GM10248 (cell line): ENCODE measurements at regions not wholly inside any gene's neighbourhood (a gene's known extent, or its start where the extent isn't known, plus 50 kb on each side); places are given as distances from the start of the nearest gene placed in this dataset.

ENCODE experiments used
- CTCF ChIA-PET: fragments of 300-600 bp; sonication (Branson Sonifier 250); formaldehyde crosslinking; extraction: SDS; loops from one replicate; lab custom pipeline; 2021; ENCODE audit warnings: antibody characterized with exemption; lab: Yijun Ruan, JAX
- POLR2A ChIA-PET: fragments of 350-650 bp; sonication (Branson Sonifier 250); formaldehyde crosslinking; extraction: SDS; loops from one replicate; lab custom pipeline; 2020; ENCODE audit warnings: antibody characterized with exemption; lab: Yijun Ruan, JAX
- DNase-seq: peaks from one replicate; pipeline ENCODE4 v3.0.0; 2012; ENCODE audit errors: extremely low spot score
- CTCF ChIP-seq: IDR thresholded peaks from 2 replicates; pipeline ENCODE4 v1.5.1; 2012; ENCODE audit warnings: mild to moderate bottlenecking, low read depth; ENCODE audit errors: extremely low read depth, missing control alignments, control extremely low read depth

- ChIA-PET POLR2A (interaction anchor here (0.6 kb wide), 1 partner anchor 183 kb away, joined by 3 read pairs; no protein-coding TSS in a partner anchor), CTCF (no interaction called here)
- TF ChIP-seq CTCF = no peak
- DNase-seq = no peak
Measured at GRCh38 chr14:71662291-71662790, 269.9 kb upstream of the RGS6 start.

- ChIA-PET POLR2A (no interaction called here), CTCF (no interaction called here)
- TF ChIP-seq CTCF = no peak
- DNase-seq = no peak
Measured at GRCh38 chr14:71665157-71665556, 267.1 kb upstream of the RGS6 start.

DNA sequence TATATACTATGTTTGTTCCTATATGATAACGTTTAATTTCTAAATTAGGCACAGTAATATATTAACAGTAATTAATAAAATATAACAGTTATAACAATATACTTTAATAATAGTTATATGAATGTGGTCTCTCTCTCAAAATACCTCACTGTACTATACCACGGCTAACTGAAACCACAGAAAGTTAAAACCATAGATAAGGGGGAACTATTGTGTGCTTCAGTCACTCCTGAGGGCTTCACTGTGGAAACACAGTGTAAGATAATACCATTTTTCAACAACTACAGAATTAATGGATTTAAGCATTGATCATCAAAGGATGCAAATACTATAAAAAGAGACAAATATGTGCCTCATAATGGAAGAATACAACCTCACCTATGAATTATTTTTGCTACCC, 266.4 kb upstream of the RGS6 start:
- DNase-seq = no peak
- POLR2A ChIA-PET = no interaction called here
- no peak for TF ChIP-seq CTCF

DNA sequence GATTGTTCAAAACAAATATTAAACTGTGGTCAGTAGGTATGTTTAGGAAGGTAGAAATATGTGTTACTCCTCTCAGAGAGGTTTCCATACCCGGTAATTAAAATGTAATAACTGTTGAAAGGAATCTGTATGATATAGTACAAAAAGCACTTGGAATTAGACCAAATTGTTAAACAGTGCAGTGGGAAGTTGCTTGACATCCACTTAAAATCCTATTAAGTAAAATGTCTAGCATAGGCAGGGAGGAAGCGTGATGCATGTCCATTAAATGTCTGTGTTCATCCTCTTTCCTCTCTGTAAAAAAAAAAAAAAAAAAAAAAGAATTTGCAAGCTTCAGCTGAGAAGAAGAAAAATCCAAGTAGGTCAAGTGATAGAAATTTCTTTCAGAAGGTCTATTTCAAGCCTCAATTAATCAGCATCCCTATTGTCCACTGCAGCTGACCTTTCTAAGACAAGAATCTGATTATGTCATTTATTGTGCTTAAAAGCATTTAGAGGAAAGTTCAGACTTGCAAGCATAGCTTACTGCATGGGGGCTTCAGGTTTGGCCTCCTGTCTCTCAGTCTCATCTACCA, 265.6 kb upstream of the RGS6 start:
- ChIA-PET POLR2A (no interaction called here), CTCF (interaction anchor here (1.3 kb wide), 1 partner anchor 14 kb away, joined by 3 read pairs; no protein-coding TSS in a partner anchor)
- TF ChIP-seq CTCF = no peak
- no peak for DNase-seq

More for the DNA sequence above, 266.4 kb upstream of the RGS6 start:
- CTCF ChIA-PET = interaction anchor here (1.3 kb wide), 1 partner anchor 13 kb away, joined by 3 read pairs; no protein-coding TSS in a partner anchor

DNA sequence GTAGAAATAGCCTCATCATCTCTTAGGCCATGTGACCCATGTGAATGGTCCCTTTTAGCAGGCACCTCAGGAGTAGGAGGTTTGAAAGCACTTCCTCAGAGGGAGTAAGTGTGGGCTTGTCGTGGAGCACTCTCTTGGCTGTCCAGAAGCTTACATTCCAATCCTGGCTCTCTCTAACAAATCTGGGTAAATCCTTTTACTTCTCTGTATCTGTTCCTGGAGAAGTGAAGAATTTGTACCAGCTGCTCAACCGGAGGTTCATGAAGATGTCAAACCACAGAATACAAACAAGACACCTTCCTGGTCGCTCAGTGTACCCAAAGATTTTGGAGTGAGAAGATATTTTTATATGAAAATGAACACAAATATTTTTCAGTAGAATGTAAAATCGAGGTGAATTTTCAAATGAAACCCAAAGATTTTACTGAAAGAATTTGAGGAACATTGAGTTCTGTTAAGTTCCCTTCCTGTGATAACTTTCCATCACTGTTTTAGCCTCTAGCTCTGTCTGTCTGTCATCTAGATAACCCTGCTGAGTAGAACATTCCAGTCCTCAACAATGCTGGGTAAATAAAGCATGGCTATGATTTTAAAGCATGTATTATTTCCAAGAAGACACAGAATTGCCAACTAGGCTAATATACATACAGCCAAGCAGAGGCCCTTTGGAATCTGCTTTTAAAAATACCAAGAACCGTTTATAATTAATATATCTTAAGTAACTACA, 263.9 kb upstream of the RGS6 start:
- no peak for TF ChIP-seq CTCF
- CTCF ChIA-PET = interaction anchor here (1.3 kb wide), 1 partner anchor 14 kb away, joined by 4 read pairs; no protein-coding TSS in a partner anchor
- POLR2A ChIA-PET = no interaction called here
- DNase-seq = no peak

DNA sequence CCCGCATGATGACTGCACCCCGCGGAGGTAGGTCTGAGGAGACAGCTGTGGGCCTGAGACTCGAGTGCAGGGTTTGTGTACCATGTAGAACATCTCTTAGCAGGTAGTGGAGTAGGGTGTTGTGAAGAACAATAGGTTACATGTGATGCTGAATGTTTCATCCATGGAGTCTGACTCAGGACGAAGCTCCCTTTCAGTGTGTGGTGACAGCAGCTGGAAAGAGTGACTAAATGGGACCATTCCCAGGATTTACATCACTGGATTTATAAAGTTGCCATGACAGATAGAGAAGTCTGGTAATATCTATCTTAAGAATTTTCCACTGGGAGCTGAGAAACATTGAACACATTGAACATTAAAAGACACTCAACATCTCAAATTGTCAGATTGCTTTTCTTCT, 259.6 kb upstream of the RGS6 start:
- CTCF ChIA-PET = interaction anchor here (1.2 kb wide), 1 partner anchor 13 kb away, joined by 4 read pairs; no protein-coding TSS in a partner anchor
- no peak for TF ChIP-seq CTCF

More for the DNA sequence above, 259.6 kb upstream of the RGS6 start:
- POLR2A ChIA-PET = no interaction called here
- DNase-seq = no peak
